ENCODE measurements at regions not wholly inside any gene's neighbourhood (a gene's known extent, or its start where the extent isn't known, plus 50 kb on each side); places are given as distances from the start of the nearest gene placed in this dataset.

GRCh38 chr4:37001688-37002436, 242.7 kb upstream of the NWD2 start:
- TF ChIP-seq, protein P1, sequence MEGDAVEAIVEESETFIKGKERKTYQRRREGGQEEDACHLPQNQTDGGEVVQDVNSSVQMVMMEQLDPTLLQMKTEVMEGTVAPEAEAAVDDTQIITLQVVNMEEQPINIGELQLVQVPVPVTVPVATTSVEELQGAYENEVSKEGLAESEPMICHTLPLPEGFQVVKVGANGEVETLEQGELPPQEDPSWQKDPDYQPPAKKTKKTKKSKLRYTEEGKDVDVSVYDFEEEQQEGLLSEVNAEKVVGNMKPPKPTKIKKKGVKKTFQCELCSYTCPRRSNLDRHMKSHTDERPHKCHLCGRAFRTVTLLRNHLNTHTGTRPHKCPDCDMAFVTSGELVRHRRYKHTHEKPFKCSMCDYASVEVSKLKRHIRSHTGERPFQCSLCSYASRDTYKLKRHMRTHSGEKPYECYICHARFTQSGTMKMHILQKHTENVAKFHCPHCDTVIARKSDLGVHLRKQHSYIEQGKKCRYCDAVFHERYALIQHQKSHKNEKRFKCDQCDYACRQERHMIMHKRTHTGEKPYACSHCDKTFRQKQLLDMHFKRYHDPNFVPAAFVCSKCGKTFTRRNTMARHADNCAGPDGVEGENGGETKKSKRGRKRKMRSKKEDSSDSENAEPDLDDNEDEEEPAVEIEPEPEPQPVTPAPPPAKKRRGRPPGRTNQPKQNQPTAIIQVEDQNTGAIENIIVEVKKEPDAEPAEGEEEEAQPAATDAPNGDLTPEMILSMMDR (IDR thresholded peaks at IDR 0.05), result no peak
- TF ChIP-seq POLR2AphosphoS5 (IDR thresholded peaks at IDR 0.05), result no peak
- TF ChIP-seq POLR2A (IDR thresholded peaks at IDR 0.05), result no peak
